ENCODE measurements at regions not wholly inside any gene's neighbourhood (a gene's known extent, or its start where the extent isn't known, plus 50 kb on each side); places are given as distances from the start of the nearest gene placed in this dataset.

- TF ChIP-seq, protein P1, sequence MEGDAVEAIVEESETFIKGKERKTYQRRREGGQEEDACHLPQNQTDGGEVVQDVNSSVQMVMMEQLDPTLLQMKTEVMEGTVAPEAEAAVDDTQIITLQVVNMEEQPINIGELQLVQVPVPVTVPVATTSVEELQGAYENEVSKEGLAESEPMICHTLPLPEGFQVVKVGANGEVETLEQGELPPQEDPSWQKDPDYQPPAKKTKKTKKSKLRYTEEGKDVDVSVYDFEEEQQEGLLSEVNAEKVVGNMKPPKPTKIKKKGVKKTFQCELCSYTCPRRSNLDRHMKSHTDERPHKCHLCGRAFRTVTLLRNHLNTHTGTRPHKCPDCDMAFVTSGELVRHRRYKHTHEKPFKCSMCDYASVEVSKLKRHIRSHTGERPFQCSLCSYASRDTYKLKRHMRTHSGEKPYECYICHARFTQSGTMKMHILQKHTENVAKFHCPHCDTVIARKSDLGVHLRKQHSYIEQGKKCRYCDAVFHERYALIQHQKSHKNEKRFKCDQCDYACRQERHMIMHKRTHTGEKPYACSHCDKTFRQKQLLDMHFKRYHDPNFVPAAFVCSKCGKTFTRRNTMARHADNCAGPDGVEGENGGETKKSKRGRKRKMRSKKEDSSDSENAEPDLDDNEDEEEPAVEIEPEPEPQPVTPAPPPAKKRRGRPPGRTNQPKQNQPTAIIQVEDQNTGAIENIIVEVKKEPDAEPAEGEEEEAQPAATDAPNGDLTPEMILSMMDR (IDR thresholded peaks at IDR 0.05), result no peak
- no peak for TF ChIP-seq POLR2A (IDR thresholded peaks at IDR 0.05)
Observed at GRCh38 chr11:11073996-11074395, 216.1 kb upstream of the ZBED5 start.
